ENCODE measurements at regions not wholly inside any gene's neighbourhood (a gene's known extent, or its start where the extent isn't known, plus 50 kb on each side); places are given as distances from the start of the nearest gene placed in this dataset.

GRCh38 chr5:127153521-127153920 is 80.2 kb upstream of the C5orf63 start:
- TF ChIP-seq, protein P1, sequence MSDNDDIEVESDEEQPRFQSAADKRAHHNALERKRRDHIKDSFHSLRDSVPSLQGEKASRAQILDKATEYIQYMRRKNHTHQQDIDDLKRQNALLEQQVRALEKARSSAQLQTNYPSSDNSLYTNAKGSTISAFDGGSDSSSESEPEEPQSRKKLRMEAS (IDR thresholded peaks at IDR 0.05; ENCODE audit: low read depth, low read length) = no peak
- no peak for TF ChIP-seq CTCF (IDR thresholded peaks at IDR 0.05; ENCODE audit: low read depth, low read length)
- TF ChIP-seq POLR2A (IDR thresholded peaks at IDR 0.05; ENCODE audit: extremely low read depth, insufficient read length) = no peak
- no peak for TF ChIP-seq MYC (IDR thresholded peaks at IDR 0.05; ENCODE audit: low read depth, low read length)

Data from NB4 (cell line).